NB4 (cell line): ENCODE measurements at regions not wholly inside any gene's neighbourhood (a gene's known extent, or its start where the extent isn't known, plus 50 kb on each side); places are given as distances from the start of the nearest gene placed in this dataset.

Experiments
- DNase-seq: peaks from one replicate; pipeline ENCODE4 v3.0.0; 2010; ENCODE audit warnings: low read depth
- H3K4me3 ChIP-seq: one replicate; pipeline ENCODE4 v1.5.1; 2011; ENCODE audit warnings: mild to moderate bottlenecking, low read depth, low read length, moderate library complexity
- CTCF ChIP-seq: IDR thresholded peaks from one replicate; pipeline ENCODE4 v1.5.1; 2012; ENCODE audit warnings: low read depth, low read length
- MAX ChIP-seq: IDR thresholded peaks from 2 replicates; pipeline ENCODE4 v1.6.1; 2011; ENCODE audit warnings: low read depth, low read length
- MYC ChIP-seq: IDR thresholded peaks from 2 replicates; pipeline ENCODE4 v1.6.1; 2011; ENCODE audit warnings: low read depth, low read length
- POLR2A ChIP-seq: IDR thresholded peaks from 2 replicates; pipeline ENCODE4 v1.6.1; 2011; ENCODE audit warnings: mild to moderate bottlenecking; ENCODE audit not compliant: insufficient read length; ENCODE audit errors: extremely low read depth

DNA sequence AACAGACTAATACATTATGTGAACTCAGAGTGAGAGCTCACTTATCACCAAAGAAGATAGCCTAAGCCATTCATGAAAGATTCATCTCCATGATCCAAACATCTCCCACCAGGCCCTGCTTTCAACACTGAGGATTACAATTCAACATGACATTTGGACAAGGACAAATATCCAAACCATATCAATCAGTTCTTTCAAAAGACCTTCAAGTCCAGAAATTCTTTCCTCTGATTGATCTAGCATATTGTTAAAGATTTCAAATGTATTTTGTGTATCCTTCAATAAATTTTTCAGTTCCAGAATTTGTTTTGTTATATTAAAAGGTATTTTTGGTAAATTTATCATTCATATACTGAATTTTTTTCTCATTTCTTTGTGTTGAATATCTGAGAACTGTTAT lies 1055.8 kb downstream of the SLC6A15 start:
- no peak overlapping the region for H3K4me3 ChIP-seq
- TF ChIP-seq CTCF = no peak
- no peak for TF ChIP-seq MAX
- TF ChIP-seq POLR2A = no peak
- TF ChIP-seq MYC = no peak
- no peak for DNase-seq

DNA sequence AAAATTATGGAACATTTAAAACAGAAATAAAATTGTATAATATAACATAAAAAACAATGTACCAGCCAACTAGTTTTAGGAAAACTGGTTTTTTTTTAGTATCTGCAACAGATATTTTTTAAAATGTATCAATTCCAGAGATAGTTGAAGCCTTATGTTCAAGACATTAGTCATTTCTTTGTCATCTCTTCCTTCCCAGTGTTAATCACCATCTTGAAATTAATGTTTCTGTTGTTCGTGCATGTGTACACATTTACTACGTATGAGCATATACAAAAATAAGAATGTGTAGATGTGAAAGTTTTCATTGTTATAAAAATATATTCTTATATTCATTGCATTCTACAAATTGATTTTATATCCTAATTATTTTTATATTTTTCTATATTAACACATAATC lies 1062.1 kb downstream of the SLC6A15 start:
- TF ChIP-seq MAX (no peak), MYC (no peak), POLR2A (no peak), CTCF (no peak)
- no peak for DNase-seq
- H3K4me3 ChIP-seq = no peak overlapping the region

DNA sequence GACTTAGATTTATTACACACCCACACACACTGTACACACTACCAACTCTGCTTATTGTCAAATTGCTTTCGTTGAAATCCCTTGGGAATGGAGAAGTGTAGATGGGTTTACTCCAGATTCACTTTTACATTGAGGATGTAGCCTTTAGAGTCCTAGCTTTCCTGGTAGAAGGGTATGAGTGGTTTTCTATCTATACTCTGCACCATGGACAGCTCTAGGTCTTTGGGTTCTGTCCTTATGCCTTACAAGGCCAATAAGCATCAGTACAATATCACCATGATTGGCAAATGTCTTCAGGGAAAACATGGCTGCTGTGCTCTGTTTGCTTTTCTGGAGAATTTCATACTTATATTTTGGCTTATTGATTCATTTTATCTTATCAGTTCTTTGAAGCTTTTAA lies 1063.9 kb downstream of the SLC6A15 start:
- TF ChIP-seq MAX (no peak), CTCF (no peak), MYC (no peak), POLR2A (no peak)

DNA sequence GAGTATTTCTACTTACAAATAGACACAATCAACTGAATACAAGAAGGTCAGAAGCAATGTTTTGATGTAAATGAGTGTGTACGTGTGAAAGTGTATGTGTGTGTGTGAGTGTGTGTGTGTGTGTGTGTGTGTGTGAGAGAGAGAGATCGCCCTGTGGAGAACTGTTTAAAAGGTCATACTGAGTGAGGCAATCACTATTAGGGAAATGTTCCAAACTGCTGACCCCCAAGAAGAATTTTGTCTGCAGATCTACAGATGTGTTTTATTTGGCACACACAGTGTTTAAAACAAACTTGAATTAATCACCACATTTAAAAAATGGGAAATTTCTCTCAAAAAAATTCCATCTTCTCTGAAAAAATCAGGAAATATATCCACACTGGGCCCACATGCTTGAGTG lies 1069.1 kb downstream of the SLC6A15 start:
- no peak for DNase-seq
- H3K4me3 ChIP-seq = no peak overlapping the region
- TF ChIP-seq MAX = no peak
- TF ChIP-seq CTCF = no peak
- no peak for TF ChIP-seq MYC
- no peak for TF ChIP-seq POLR2A

More for the DNA sequence above, 1063.9 kb downstream of the SLC6A15 start:
- H3K4me3 ChIP-seq = no peak overlapping the region
- no peak for DNase-seq

DNA sequence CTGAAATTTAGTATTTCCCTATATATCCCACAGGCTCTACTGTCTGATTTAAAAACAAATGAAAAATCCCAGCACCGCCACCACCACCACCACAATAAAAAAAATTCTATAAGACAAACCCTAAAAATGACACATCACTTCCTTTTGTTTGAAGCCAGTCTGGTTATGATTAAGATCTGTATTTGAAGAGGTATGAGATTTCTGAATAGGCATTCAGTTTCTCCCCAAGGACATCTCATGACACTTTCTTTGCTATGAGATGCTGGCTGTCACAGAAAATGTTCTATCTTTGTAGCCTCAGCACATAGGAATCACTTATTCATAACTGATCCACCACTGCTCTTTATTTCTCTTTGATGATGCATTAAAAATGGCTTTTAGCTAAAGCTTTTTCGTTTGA lies 1071.0 kb downstream of the SLC6A15 start:
- TF ChIP-seq POLR2A (no peak), CTCF (no peak), MYC (no peak), MAX (no peak)
- DNase-seq = no peak
- no peak overlapping the region for H3K4me3 ChIP-seq

DNA sequence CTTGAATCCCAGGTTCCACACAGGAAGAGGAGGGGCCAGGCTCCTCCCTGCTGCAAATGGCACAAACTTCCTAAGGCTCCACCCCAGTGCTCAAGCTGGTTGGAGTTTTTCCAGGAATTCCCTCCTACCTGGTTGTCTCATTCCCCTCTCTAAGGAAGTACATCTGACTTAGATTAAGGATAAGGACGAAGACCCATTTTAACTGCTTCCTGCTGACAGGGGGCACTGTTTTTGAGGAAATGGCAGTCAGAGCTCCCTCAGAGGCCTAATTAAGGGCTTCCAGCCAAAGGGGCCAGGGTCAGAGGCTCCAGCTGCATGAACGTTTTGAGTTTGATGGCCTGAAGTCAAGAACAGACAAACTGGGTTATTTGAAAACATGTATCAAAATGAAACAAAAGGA lies 1084.7 kb downstream of the SLC6A15 start:
- DNase-seq = peak; percentile 34
- no peak overlapping the region for H3K4me3 ChIP-seq
- TF ChIP-seq POLR2A (no peak), CTCF (peak; percentile 13)
